SK-N-SH treated with all-trans-retinoic acid at 6 μM for 48 hours (cell line): ENCODE measurements at regions not wholly inside any gene's neighbourhood (a gene's known extent, or its start where the extent isn't known, plus 50 kb on each side); places are given as distances from the start of the nearest gene placed in this dataset.

Source experiments
- ATAC-seq: fragments of 200-7000 bp; cut with Tn5 transposase; 3 replicates; pipeline ENCODE4 v1.9.1; 2020; ENCODE audit warnings: mild to moderate bottlenecking, moderate library complexity
- BACH2 ChIP-seq: fragments of 250-450 bp; sonication (Bioruptor Pico); IDR thresholded peaks from 2 replicates; pipeline ENCODE4 v1.9.0; 2021; ENCODE audit warnings: mild to moderate bottlenecking, borderline replicate concordance
- GLIS3 ChIP-seq: fragments of 250-450 bp; sonication (Bioruptor Pico); IDR thresholded peaks from 2 replicates; pipeline ENCODE4 v1.5.0; 2020; ENCODE audit warnings: mild to moderate bottlenecking, moderate library complexity
- PPARA ChIP-seq: fragments of 250-450 bp; sonication (Bioruptor Pico); IDR thresholded peaks from 2 replicates; pipeline ENCODE4 v1.5.0; 2020; ENCODE audit warnings: mild to moderate bottlenecking, borderline replicate concordance
- RARB ChIP-seq: fragments of 250-450 bp; sonication (Bioruptor Pico); IDR thresholded peaks from 2 replicates; pipeline ENCODE4 v1.8.0; 2021; ENCODE audit warnings: mild to moderate bottlenecking, moderate library complexity
- ZC3H10 ChIP-seq: fragments of 250-450 bp; sonication (Bioruptor Pico); IDR thresholded peaks from 2 replicates; pipeline ENCODE4 v1.5.1; 2021; ENCODE audit warnings: mild to moderate bottlenecking, moderate library complexity
- ZFP30 ChIP-seq: fragments of 450-650 bp; formaldehyde crosslinking; IDR thresholded peaks from 2 replicates; pipeline ENCODE4 v1.5.0; 2022; ENCODE audit warnings: mild to moderate bottlenecking, moderate library complexity
- ZNF565 ChIP-seq: fragments of 450-650 bp; formaldehyde crosslinking; conservative IDR thresholded peaks from 2 replicates; pipeline ENCODE4 v1.5.0; 2020; ENCODE audit warnings: low read depth, mild to moderate bottlenecking, moderate library complexity
- ZNF8 ChIP-seq: fragments of 450-650 bp; formaldehyde crosslinking; IDR thresholded peaks from 2 replicates; pipeline ENCODE4 v1.5.0; 2020; ENCODE audit warnings: mild to moderate bottlenecking, moderate library complexity

DNA sequence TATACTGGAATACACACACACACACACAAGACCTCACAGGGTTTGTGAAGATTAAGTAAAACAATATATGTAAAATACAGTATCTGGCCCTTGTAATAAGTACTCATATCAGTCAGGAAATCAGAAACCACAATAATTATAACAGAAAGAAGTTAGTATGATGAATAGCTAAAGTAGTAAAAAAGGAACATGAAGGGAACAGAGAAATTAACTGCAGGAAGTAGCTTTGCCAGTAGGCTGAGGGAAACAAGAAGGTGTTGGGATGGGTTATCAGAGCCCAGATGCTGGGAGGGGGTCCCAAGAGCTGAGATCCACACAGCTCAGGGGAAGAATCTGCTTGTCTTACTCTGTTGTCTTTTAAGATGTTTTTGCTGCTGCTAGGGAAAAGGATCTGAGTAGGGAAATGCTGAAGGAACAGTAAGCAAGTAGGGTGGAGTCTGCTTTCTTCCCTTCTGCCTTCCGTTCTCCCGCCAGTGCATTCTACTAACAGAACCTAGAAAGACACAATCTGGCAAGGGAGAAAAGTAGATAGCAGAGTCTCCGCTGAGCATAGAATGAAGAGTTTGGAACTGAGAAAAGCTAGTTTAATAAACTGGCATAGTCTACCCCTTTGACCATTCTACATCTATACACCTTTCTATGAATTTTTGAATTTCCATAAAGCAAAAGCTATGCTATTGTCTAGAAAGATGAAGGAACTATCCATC lies 55.3 kb upstream of the ALDH1A1 start:
- ATAC-seq, result no peak
- TF ChIP-seq ZC3H10 (CRISPR knock-in tag), result no peak
- no peak for TF ChIP-seq GLIS3 (CRISPR knock-in tag)
- TF ChIP-seq ZFP30, result no peak
- no peak for TF ChIP-seq ZNF565 (CRISPR knock-in tag)
- no peak for TF ChIP-seq RARB
- no peak for TF ChIP-seq ZNF8 (CRISPR knock-in tag)
- TF ChIP-seq, all 23 proteins: peak for 0

DNA sequence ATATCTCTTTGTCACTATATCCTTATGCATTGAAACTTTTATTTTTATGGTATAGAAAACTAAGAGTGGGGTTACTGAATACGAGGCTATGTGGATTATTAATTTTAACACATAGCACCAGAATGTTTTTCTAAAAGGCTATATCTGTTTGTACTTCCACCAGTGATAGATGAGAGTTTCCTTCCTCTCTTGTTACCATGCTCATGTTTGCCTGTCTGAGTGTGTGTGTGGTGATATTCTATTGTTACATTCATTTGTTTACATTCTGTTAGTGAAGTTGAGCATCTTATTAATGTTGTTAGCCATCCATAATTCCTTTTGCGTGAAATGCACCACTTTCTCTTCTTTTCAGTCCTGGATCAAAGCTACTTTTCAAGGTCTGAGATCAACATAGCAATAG lies 54.1 kb upstream of the ALDH1A1 start:
- ATAC-seq, result no peak

More for the DNA sequence above, 54.1 kb upstream of the ALDH1A1 start:
- no peak for TF ChIP-seq PPARA (CRISPR knock-in tag)
- TF ChIP-seq BACH2 (CRISPR knock-in tag), result no peak
